ENCODE measurements at regions not wholly inside any gene's neighbourhood (a gene's known extent, or its start where the extent isn't known, plus 50 kb on each side); places are given as distances from the start of the nearest gene placed in this dataset.
"Not testable (repeated sequence)": the region's sequence is repeated elsewhere in the genome, so short reads cannot be mapped to it uniquely, and the experiment has no call there.

GRCh38 chr2:111375320-111375883 is 254.7 kb downstream of the BCL2L11 start:
- not testable (repeated sequence) for FAIRE-seq

GRCh38 chr2:111376272-111376970 is 255.7 kb downstream of the BCL2L11 start:
- CTCF ChIA-PET (ENCODE audit: partially characterized antibody); H3K4ac ChIP-seq (replicated peaks; ENCODE audit: insufficient read length, low read depth, low read length); H2BK5ac ChIP-seq (ENCODE audit: low read depth, low read length); H3K4me1 ChIP-seq (replicated peaks in 1 of 4; ENCODE audit: control insufficient read depth in 3 of 4, insufficient read depth in 4 of 4, low read length in 3 of 4); H3K56ac ChIP-seq (replicated peaks; ENCODE audit: insufficient read length, low read depth, low read length); H3K27me3 ChIP-seq (replicated peaks in 1 of 4; ENCODE audit: control insufficient read depth in 3 of 4, extremely low read depth in 1 of 4, insufficient read depth in 3 of 4, low read length in 3 of 4); H3K23ac ChIP-seq (ENCODE audit: insufficient read length); H4K91ac ChIP-seq (replicated peaks; ENCODE audit: insufficient read length, low read length); FAIRE-seq; POLR2A ChIA-PET (ENCODE audit: partially characterized antibody); H4K5ac ChIP-seq (ENCODE audit: insufficient read length, low read depth, low read length); H4K8ac ChIP-seq (ENCODE audit: extremely low read depth, insufficient read depth, low read length); DNase-seq (ENCODE audit: low read depth in 1 of 2, low spot score in 2 of 2); H3K18ac ChIP-seq (ENCODE audit: extremely low read depth, low read length); H2BK12ac ChIP-seq (ENCODE audit: low read depth, low read length); H3K27ac ChIP-seq (ENCODE audit: low read depth, low read length); H3K79me1 ChIP-seq (ENCODE audit: low read depth, low read length); H3K79me2 ChIP-seq (ENCODE audit: control insufficient read depth in 1 of 2, insufficient read depth in 2 of 2, low read length in 2 of 2); H3K36me3 ChIP-seq (ENCODE audit: control insufficient read depth in 2 of 4, insufficient read depth in 4 of 4, low read length in 3 of 4); H4K20me1 ChIP-seq (replicated peaks in 1 of 2; ENCODE audit: control insufficient read depth in 1 of 2, insufficient read depth in 2 of 2, low read length in 2 of 2); H2BK120ac ChIP-seq (replicated peaks; ENCODE audit: low read depth, low read length); H3K4me3 ChIP-seq (ENCODE audit: extremely low read depth in 1 of 4, insufficient read depth in 2 of 4, low read depth in 3 of 4, low read length in 4 of 4); H2AK5ac ChIP-seq (ENCODE audit: low read depth, low read length); H3K9me3 ChIP-seq (ENCODE audit: insufficient read depth in 2 of 2, low read depth in 1 of 2, low read length in 1 of 2); H3K4me2 ChIP-seq (ENCODE audit: insufficient read depth in 1 of 2, low read depth in 2 of 2, low read length in 2 of 2); H3K9ac ChIP-seq (replicated peaks in 1 of 4; ENCODE audit: extremely low read depth in 1 of 4, low read depth in 3 of 4, low read length in 3 of 4); H2BK20ac ChIP-seq (ENCODE audit: low read length); H3K23me2 ChIP-seq (ENCODE audit: low read depth, low read length); H2AFZ ChIP-seq (ENCODE audit: low read length); H2BK15ac ChIP-seq (ENCODE audit: low read length); H3K14ac ChIP-seq (ENCODE audit: insufficient read length): not testable (repeated sequence)
- 100% methylated on average over 2 of the region's 9 CpGs; no CpG with 5 or more reads in 1 of the 2 experiments for WGBS, 2 experiments (ENCODE audit: extremely low coverage in 1 of 2, insufficient coverage in 1 of 2, insufficient read length in 1 of 2, insufficient replicate concordance in 2 of 2, low coverage in 1 of 2, low lambda C conversion rate in 2 of 2, missing lambda C conversion rate in 1 of 2)

More at GRCh38 chr2:111375320-111375883, 254.7 kb downstream of the BCL2L11 start:
- H3K4me2 ChIP-seq (ENCODE audit: insufficient read depth in 1 of 2, low read depth in 2 of 2, low read length in 2 of 2); H3K36me3 ChIP-seq (ENCODE audit: control insufficient read depth in 2 of 4, insufficient read depth in 4 of 4, low read length in 3 of 4); H3K23me2 ChIP-seq (ENCODE audit: low read depth, low read length); H3K18ac ChIP-seq (ENCODE audit: extremely low read depth, low read length); H3K14ac ChIP-seq (ENCODE audit: insufficient read length); H3K79me1 ChIP-seq (ENCODE audit: low read depth, low read length); H3K23ac ChIP-seq (ENCODE audit: insufficient read length); H4K5ac ChIP-seq (ENCODE audit: insufficient read length, low read depth, low read length); H3K4me3 ChIP-seq (ENCODE audit: extremely low read depth in 1 of 4, insufficient read depth in 2 of 4, low read depth in 3 of 4, low read length in 4 of 4); H3K9me3 ChIP-seq (ENCODE audit: insufficient read depth in 2 of 2, low read depth in 1 of 2, low read length in 1 of 2); H2BK120ac ChIP-seq (replicated peaks; ENCODE audit: low read depth, low read length); H4K20me1 ChIP-seq (replicated peaks in 1 of 2; ENCODE audit: control insufficient read depth in 1 of 2, insufficient read depth in 2 of 2, low read length in 2 of 2); H3K27ac ChIP-seq (ENCODE audit: low read depth, low read length); H4K8ac ChIP-seq (ENCODE audit: extremely low read depth, insufficient read depth, low read length); H3K4me1 ChIP-seq (replicated peaks in 1 of 4; ENCODE audit: control insufficient read depth in 3 of 4, insufficient read depth in 4 of 4, low read length in 3 of 4); H4K91ac ChIP-seq (replicated peaks; ENCODE audit: insufficient read length, low read length); H2BK5ac ChIP-seq (ENCODE audit: low read depth, low read length); POLR2A ChIA-PET (ENCODE audit: partially characterized antibody); H2BK15ac ChIP-seq (ENCODE audit: low read length); H3K56ac ChIP-seq (replicated peaks; ENCODE audit: insufficient read length, low read depth, low read length); H2AFZ ChIP-seq (ENCODE audit: low read length); H3K4ac ChIP-seq (replicated peaks; ENCODE audit: insufficient read length, low read depth, low read length); H3K79me2 ChIP-seq (ENCODE audit: control insufficient read depth in 1 of 2, insufficient read depth in 2 of 2, low read length in 2 of 2); H2BK12ac ChIP-seq (ENCODE audit: low read depth, low read length); CTCF ChIA-PET (ENCODE audit: partially characterized antibody); H2BK20ac ChIP-seq (ENCODE audit: low read length); H2AK5ac ChIP-seq (ENCODE audit: low read depth, low read length); DNase-seq (ENCODE audit: low read depth in 1 of 2, low spot score in 2 of 2); H3K27me3 ChIP-seq (replicated peaks in 1 of 4; ENCODE audit: control insufficient read depth in 3 of 4, extremely low read depth in 1 of 4, insufficient read depth in 3 of 4, low read length in 3 of 4); H3K9ac ChIP-seq (replicated peaks in 1 of 4; ENCODE audit: extremely low read depth in 1 of 4, low read depth in 3 of 4, low read length in 3 of 4): not testable (repeated sequence)
- whole genome bisulfite sequencing, 2 experiments (ENCODE audit: extremely low coverage in 1 of 2, insufficient coverage in 1 of 2, insufficient read length in 1 of 2, insufficient replicate concordance in 2 of 2, low coverage in 1 of 2, low lambda C conversion rate in 2 of 2, missing lambda C conversion rate in 1 of 2), result 92% methylated on average over 7 of the region's 8 CpGs; no CpG with 5 or more reads in 1 of the 2 experiments

Measured in H1 (cell line).